ENCODE measurements at regions not wholly inside any gene's neighbourhood (a gene's known extent, or its start where the extent isn't known, plus 50 kb on each side); places are given as distances from the start of the nearest gene placed in this dataset.

DNA sequence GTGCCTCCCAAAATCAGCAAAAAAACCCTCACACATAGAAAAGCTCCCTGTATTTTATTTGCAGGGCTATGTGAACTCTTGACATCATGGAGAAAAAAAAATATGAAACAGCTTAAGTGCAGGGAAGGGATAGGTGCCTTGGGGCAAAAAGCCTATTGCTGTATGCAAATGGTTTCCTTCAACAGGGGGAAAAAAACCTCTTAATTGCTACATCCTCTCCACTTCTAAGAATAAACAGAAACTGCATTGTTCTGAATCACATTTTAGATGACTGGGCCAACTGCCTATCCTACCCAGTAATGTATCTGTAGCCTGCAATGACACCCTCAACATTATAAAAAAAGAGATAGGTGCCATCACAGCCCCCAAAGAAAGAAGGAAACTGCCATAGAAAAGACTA is 229.4 kb upstream of the GALNTL6 start:
- no peak for TF ChIP-seq CTCF (IDR thresholded peaks at IDR 0.05)
- no peak for TF ChIP-seq POLR2A (IDR thresholded peaks at IDR 0.05)

Data from esophagus squamous epithelium (tissue), 4 donors.